Neural progenitor cell (in vitro differentiated cells): ENCODE measurements at regions not wholly inside any gene's neighbourhood (a gene's known extent, or its start where the extent isn't known, plus 50 kb on each side); places are given as distances from the start of the nearest gene placed in this dataset.

Experiments
- DNase-seq: peaks from one replicate; pipeline ENCODE4 v3.0.0-alpha.2; 2016; ENCODE audit warnings: low spot score
- H2AFZ ChIP-seq: fragments of 200-600 bp; sonication (generic); replicated peaks from 2 replicates; pipeline ENCODE4 v1.6.1; 2016; ENCODE audit warnings: antibody characterized with exemption
- H3F3A ChIP-seq: fragments of 200-600 bp; sonication (generic); 2 replicates; pipeline ENCODE4 v1.6.1; 2016; ENCODE audit warnings: antibody characterized with exemption, low read depth
- H3K27ac ChIP-seq: fragments of 200-600 bp; sonication (generic); 2 replicates; pipeline ENCODE4 v1.5.1; 2016; ENCODE audit warnings: mild to moderate bottlenecking
- H3K27me3 ChIP-seq: fragments of 200-600 bp; sonication (generic); 2 replicates; pipeline ENCODE4 v1.6.1; 2016; ENCODE audit warnings: mild to moderate bottlenecking, moderate library complexity
- H3K36me3 ChIP-seq: fragments of 200-600 bp; sonication (generic); 2 replicates; pipeline ENCODE4 v1.5.1; 2016
- H3K4me1 ChIP-seq: fragments of 200-600 bp; sonication (generic); 2 replicates; pipeline ENCODE4 v1.6.1; 2016; ENCODE audit warnings: mixed run types
- H3K4me2 ChIP-seq: fragments of 200-600 bp; sonication (generic); 2 replicates; pipeline ENCODE4 v1.6.1; 2016
- H3K4me3 ChIP-seq: fragments of 200-600 bp; sonication (generic); 2 replicates; pipeline ENCODE4 v1.5.1; 2016
- H3K79me2 ChIP-seq: fragments of 200-600 bp; sonication (generic); 2 replicates; pipeline ENCODE4 v1.6.1; 2016; ENCODE audit warnings: low read depth
- H3K9ac ChIP-seq: fragments of 200-600 bp; sonication (generic); 2 replicates; pipeline ENCODE4 v1.6.1; 2016
- H3K9me3 ChIP-seq: fragments of 200-600 bp; sonication (generic); 2 replicates; pipeline ENCODE4 v1.5.1; 2016; ENCODE audit warnings: low read depth
- H4K20me1 ChIP-seq: fragments of 200-600 bp; sonication (generic); 2 replicates; pipeline ENCODE4 v1.6.1; 2016; ENCODE audit warnings: low read depth
- H3K27ac Mint-ChIP-seq: 3 replicates; pipeline ENCODE4 v1.8.0; 2021; ENCODE audit warnings: mixed read lengths
- H3K27me3 Mint-ChIP-seq: 2 replicates; pipeline ENCODE4 v1.8.0; 2022; ENCODE audit warnings: low read depth, mild to moderate bottlenecking, inconsistent platforms, moderate library complexity, mixed read lengths; ENCODE audit not compliant: insufficient read depth
- H3K36me3 Mint-ChIP-seq: 3 replicates; pipeline ENCODE4 v1.8.0; 2021; ENCODE audit warnings: mixed read lengths
- H3K4me1 Mint-ChIP-seq: 3 replicates; pipeline ENCODE4 v1.8.0; 2021; ENCODE audit warnings: mixed read lengths
- H3K4me3 Mint-ChIP-seq: 3 replicates; pipeline ENCODE4 v1.8.0; 2021; ENCODE audit warnings: mild to moderate bottlenecking, moderate library complexity, mixed read lengths
- H3K9me3 Mint-ChIP-seq: 3 replicates; pipeline ENCODE4 v1.8.0; 2020; ENCODE audit warnings: mixed read lengths
- CTCF ChIP-seq: fragments of 200-600 bp; sonication (generic); IDR thresholded peaks from 2 replicates; pipeline ENCODE4 v1.5.1; 2017; ENCODE audit warnings: antibody characterized with exemption, mild to moderate bottlenecking
- EZH2 ChIP-seq: fragments of 200-600 bp; sonication (generic); IDR thresholded peaks from 2 replicates; pipeline ENCODE4 v1.6.1; 2017; ENCODE audit warnings: antibody characterized with exemption, mild to moderate bottlenecking, moderate library complexity
- EZH2phosphoT487 ChIP-seq: fragments of 200-600 bp; sonication (generic); IDR thresholded peaks from 2 replicates; pipeline ENCODE4 v1.6.1; 2017; ENCODE audit warnings: antibody characterized with exemption

- Mint-ChIP-seq H3K4me3 (no peak overlapping the region), H3K27ac (no peak overlapping the region), H3K4me1 (no peaks in the 10 kb centered on the region), H3K36me3 (no peaks in the 10 kb centered on the region), H3K27me3 (peaks cover 2% of the 10 kb centered on the region), H3K9me3 (no peaks in the 10 kb centered on the region)
- no peak for DNase-seq
- no peaks in the 10 kb centered on the region for H3K27me3 ChIP-seq
- no peak overlapping the region for H3K27ac ChIP-seq
- no peaks in the 10 kb centered on the region for H3K9me3 ChIP-seq
- H2AFZ ChIP-seq: no peak overlapping the region
- H3K36me3 ChIP-seq: no peaks in the 10 kb centered on the region
- no peaks in the 10 kb centered on the region for H4K20me1 ChIP-seq
- no peak overlapping the region for H3K9ac ChIP-seq
- no peaks in the 10 kb centered on the region for H3F3A ChIP-seq
- no peak overlapping the region for H3K4me3 ChIP-seq
- H3K4me2 ChIP-seq: no peak overlapping the region
- no peaks in the 10 kb centered on the region for H3K79me2 ChIP-seq
- TF ChIP-seq EZH2phosphoT487 (no peak), EZH2 (no peak), CTCF (no peak)
- no peaks in the 10 kb centered on the region for H3K4me1 ChIP-seq
These were observed 1524.6 kb downstream of the TBC1D22A start for GRCh38 chr22:48287031-48287430.

GRCh38 chr22:48284671-48285070 is 1522.2 kb downstream of the TBC1D22A start:
- Mint-ChIP-seq H3K4me3 (no peak overlapping the region), H3K27ac (no peak overlapping the region), H3K4me1 (no peaks in the 10 kb centered on the region), H3K27me3 (peaks cover 2% of the 10 kb centered on the region), H3K9me3 (peaks cover 7% of the 10 kb centered on the region), H3K36me3 (no peaks in the 10 kb centered on the region)
- Histone ChIP-seq H3K4me2 (no peak overlapping the region), H3K9ac (no peak overlapping the region), H3K79me2 (no peaks in the 10 kb centered on the region), H3K27ac (no peak overlapping the region), H2AFZ (no peak overlapping the region), H3K27me3 (no peaks in the 10 kb centered on the region), H3K4me3 (no peak overlapping the region), H3F3A (no peaks in the 10 kb centered on the region), H4K20me1 (no peaks in the 10 kb centered on the region), H3K4me1 (no peaks in the 10 kb centered on the region), H3K9me3 (peaks cover 6% of the 10 kb centered on the region), H3K36me3 (no peaks in the 10 kb centered on the region)
- DNase-seq: no peak
- TF ChIP-seq EZH2: no peak
- no peak for TF ChIP-seq CTCF
- TF ChIP-seq EZH2phosphoT487: no peak

- Histone ChIP-seq H3K27me3 (no peaks in the 10 kb centered on the region), H3K79me2 (no peaks in the 10 kb centered on the region), H3K4me1 (peaks cover 13% of the 10 kb centered on the region), H3K4me2 (no peak overlapping the region), H2AFZ (no peak overlapping the region), H4K20me1 (no peaks in the 10 kb centered on the region), H3K36me3 (no peaks in the 10 kb centered on the region), H3K9ac (no peak overlapping the region), H3K4me3 (no peak overlapping the region), H3K9me3 (peaks cover 6% of the 10 kb centered on the region), H3F3A (no peaks in the 10 kb centered on the region), H3K27ac (no peak overlapping the region)
- Mint-ChIP-seq H3K4me1 (peaks cover 10% of the 10 kb centered on the region), H3K36me3 (no peaks in the 10 kb centered on the region), H3K27ac (no peak overlapping the region), H3K4me3 (no peak overlapping the region), H3K9me3 (peaks cover 7% of the 10 kb centered on the region), H3K27me3 (no peaks in the 10 kb centered on the region)
- no peak for TF ChIP-seq CTCF
- TF ChIP-seq EZH2: no peak
- no peak for TF ChIP-seq EZH2phosphoT487
- no peak for DNase-seq
These were observed 1520.4 kb downstream of the TBC1D22A start for GRCh38 chr22:48282804-48283203.

GRCh38 chr22:48279461-48279756 is 1517.0 kb downstream of the TBC1D22A start:
- TF ChIP-seq CTCF (no peak), EZH2phosphoT487 (no peak), EZH2 (no peak)
- Mint-ChIP-seq H3K4me1 (peaks cover 22% of the 10 kb centered on the region), H3K27ac (no peak overlapping the region), H3K27me3 (peaks cover 5% of the 10 kb centered on the region), H3K4me3 (no peak overlapping the region), H3K36me3 (no peaks in the 10 kb centered on the region), H3K9me3 (peaks cover 7% of the 10 kb centered on the region)
- Histone ChIP-seq H2AFZ (peak overlapping the region; percentile 50), H3K9me3 (peaks cover 6% of the 10 kb centered on the region), H3K27me3 (no peaks in the 10 kb centered on the region), H3K36me3 (no peaks in the 10 kb centered on the region), H3K4me3 (no peak overlapping the region), H3K9ac (no peak overlapping the region), H3K4me2 (peak overlapping the region; percentile 18), H3F3A (no peaks in the 10 kb centered on the region), H4K20me1 (no peaks in the 10 kb centered on the region), H3K79me2 (no peaks in the 10 kb centered on the region), H3K27ac (no peak overlapping the region), H3K4me1 (peaks cover 20% of the 10 kb centered on the region)
- no peak for DNase-seq
